HG03045 (cell line): ENCODE measurements at regions not wholly inside any gene's neighbourhood (a gene's known extent, or its start where the extent isn't known, plus 50 kb on each side); places are given as distances from the start of the nearest gene placed in this dataset.
"Not testable (repeated sequence)": the region's sequence is repeated elsewhere in the genome, so short reads cannot be mapped to it uniquely, and the experiment has no call there.

Experiments used
- ATAC-seq: cut with Tn5 transposase; IDR thresholded peaks from one replicate; pipeline ENCODE4 v1.9.1; 2021; ENCODE audit warnings: mild to moderate bottlenecking, moderate library complexity; ENCODE audit not compliant: unreplicated experiment

DNA sequence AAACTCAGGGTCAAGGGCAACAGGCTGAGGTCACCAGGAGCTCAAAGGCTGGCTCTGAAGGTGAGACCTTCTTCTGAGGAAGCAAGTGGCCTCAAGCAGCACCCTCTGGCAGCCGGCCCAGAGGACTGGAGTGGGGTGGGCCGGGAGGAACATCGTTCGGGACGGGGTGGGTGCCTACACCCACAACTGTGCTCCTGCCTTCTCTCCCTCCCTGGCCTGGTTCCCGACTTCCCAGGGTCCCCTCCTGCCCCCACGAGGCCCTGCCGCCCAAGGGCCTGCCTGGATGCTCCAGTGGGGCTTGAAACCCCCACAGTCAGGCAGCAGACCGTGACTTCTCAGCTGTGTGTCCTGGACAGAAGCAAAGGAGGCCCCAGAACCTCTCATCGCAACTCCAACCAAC is 195.7 kb downstream of the IGLL1 start:
- no peak for ATAC-seq

DNA sequence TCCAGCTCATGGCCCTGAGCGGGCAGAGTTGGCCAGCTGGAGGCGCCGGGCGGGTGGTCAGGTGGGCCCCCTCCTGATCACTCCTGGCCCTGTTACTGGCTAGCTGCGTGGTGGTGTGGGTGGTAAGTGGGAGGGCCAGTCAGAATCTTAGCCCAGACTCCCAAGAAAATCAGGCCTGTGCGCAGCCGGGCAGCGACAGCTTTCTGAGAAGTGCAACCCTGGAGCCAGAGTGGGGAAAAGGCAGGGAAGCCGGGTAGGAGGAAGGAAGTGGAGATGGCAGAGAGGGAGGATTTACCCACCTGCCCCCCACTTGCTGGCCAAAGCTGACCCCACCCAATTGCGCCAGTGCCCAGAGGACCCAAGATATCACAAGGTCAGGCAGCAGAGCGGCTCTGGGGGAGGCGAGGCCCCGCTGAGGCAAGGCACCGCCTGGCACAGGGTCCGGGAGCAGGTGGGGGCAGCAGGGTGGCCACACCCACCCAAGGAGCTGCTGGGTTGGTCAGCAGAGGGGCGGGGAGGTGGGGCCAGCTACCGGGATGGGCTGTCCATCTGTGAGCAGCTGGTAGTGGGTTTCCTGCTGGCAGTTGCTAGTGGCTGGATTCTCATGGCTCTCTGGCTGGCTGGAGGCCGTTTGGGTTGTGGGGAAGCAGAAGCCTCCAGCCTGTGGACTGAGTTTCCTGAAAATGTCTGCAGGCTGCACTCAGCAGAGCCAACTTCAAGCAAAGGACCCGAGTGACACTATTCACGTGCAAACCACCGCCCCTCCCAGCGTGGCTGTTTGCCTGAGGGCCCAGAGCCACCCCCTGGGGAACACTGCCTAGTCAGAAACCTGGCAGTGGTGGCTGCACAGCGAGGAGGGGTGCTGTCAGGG is 196.4 kb downstream of the IGLL1 start:
- ATAC-seq: no peak

DNA sequence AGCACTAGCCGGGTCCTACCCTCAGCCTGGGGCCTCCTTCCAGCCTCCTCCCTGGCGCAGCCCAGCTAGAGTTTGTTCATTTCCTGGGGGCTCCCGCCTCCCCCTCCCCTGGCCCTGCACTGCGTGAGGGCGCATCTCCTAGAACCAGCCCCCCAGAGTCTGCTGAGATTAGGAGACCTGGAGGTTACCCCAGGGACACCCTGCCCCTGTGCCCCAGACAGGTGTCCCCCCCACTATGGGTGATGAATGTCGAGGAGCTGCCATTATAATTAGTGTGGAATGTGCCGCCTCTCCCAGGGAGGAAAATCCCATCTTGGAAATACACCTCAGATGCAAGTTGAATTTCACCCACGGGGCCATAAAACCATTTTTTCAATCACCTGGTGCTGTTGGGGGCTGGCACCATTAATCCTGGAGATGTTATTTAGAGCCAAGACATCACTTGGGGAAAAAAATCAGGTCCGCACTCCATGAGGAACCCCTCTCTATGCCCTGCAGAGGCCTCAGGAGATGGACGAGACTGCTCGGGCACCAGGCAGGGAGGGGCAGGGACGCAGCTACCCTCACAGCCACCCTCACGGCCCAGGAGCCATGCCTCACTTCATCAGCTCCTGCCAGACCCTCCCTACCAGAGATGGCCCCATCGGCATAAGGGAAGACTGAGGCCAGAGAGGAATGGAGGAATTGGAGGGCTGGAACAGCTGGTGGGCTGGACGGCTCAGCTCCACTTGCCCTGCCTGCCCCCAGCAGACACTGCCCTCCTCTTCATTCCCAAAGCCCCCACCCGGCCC is 197.5 kb downstream of the IGLL1 start:
- no peak for ATAC-seq

DNA sequence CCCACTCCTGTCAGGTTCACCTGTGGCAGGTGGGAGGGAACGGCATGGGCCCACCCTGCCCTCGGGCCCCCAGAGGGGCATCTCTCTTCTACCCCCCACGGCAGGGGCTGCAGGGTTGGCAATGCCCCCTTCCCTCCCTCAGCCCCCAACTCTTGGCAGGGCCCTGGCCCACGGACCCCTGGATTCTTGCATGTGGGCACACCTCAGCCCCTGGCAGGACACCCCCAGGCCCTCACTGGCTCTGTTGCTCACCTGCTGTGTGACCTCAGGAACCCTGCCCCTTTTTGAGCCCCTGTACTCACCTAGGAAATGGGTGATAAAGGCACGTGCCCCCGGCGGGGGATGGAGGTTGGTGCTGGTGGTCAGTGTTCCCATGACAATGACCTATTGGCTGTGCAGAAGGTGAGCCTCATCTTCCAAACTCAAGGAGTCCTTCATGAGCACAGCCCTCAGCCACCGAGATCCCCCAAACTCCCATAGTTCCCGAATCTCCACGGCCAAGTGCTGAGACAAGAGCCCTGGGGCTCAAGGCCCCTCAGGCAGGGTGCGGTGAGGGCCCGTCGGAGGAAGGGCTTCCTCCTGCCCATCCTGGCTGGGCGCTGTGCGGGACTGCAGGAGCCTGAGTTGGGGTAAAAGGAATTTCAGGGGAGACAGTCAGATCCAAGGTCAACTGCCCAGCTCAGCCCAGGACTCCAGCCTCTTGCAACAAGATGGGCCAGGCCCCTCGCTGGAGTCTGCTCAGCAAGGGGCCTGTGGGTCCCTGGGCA is 198.2 kb downstream of the IGLL1 start:
- no peak for ATAC-seq

DNA sequence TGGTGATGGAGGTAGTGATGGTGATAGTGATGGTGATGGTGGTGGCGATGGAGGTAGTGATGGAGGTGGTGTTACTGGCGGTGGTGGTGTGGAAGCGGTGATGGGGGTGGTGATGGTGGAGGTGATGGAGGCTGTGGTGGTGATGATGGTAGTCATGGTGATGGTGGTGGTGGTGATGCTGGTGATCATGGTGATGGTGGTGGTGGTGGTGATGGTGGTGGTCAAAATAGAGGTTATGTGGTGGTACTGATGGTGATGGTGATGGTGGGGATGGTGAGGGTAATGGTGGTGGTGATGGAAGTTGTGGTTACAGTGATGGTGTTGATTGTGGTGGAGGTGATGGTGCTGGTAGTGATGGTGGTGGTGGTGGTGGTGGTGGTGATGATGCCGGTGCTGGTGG is 199.2 kb downstream of the IGLL1 start:
- ATAC-seq: no peak

DNA sequence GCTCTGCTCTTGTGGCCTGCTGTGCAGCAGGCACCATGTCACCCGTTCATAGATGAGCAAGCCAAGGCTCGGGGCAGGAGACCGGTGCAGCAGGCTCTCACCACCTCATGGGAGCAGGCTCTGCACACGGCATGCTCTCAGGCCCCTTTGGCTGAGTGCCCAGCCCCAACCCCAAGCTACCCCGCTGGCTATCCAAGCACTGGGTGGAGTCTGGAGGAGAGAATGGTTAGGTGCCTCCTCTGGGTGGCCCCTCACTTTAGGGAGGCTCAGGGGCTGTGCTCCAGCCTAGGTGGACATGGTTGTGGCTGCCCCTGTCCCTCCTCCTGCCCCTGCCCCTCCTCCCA is 199.9 kb downstream of the IGLL1 start:
- no peak for ATAC-seq

DNA sequence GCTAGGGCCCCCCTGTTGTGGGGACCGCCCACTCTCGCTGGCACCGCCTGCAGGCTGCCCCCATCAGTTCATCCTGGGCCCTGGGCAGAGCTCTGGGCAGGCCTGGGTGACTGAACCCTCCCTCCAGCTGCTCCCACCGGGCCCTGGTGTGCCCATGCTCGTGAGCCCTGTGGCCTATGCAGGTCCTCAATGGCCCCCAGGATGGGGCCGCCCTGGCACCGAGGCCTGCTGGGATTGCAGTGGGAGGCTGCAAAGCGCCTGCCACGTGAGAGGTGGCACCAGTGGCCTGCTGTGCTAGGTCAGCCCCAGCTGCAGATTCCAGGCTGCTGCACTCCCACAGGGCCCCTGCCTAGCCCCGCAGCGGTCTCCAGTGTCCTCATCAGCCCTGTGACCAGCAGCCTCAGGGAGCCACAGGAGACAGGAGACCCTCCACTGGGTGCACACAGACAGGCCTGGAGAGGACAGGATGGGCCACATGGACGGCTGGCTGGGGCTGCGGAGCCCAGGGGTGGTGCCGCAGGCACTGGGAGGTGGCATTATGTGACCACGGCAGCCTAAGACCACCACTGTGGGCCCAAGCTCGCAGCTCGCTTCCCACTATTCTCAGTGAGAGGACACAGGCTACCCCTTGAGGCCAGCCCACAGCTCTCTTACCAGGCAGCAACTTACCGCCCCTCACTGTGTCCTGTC is 199.4 kb downstream of the BCR start:
- not testable (repeated sequence) for ATAC-seq

DNA sequence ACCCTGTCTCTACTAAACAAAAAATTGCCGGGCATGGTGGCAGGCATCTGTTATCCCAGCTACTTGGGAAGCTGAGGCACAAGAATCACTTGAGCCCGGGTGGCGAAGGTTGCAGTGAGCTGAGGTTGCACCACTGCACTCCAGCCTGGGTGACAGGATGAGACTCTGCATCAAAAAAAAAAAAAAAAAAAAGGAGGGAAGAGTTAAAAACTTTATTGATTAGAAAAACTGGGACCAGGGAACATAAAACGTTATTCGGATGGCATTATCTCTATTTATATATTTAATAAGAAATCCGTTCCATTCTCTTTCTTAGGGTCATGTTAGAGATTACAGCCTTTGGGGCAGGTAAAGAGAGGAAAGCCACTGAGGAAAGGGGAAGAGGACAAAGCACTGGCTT is 197.5 kb downstream of the BCR start:
- ATAC-seq: no peak

DNA sequence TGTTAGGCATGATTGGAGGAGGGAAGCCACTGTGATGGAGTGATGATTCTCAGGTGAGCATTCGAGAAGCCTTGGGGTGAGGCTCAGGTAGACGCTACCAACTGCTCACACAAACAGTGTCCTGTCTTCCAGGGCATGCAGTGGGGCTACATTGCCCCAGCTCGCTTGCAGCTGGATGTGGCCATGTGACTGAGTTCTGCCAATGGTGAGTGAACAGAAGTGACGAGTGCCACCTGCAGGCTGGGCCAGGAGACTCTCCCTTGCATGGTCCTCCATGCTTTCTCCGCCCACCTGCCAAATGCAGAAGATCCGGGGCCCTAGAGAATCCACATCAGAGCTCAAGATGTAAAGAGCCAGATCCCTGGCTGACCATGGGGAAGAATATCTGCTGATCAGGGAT is 195.9 kb downstream of the BCR start:
- ATAC-seq: no peak

DNA sequence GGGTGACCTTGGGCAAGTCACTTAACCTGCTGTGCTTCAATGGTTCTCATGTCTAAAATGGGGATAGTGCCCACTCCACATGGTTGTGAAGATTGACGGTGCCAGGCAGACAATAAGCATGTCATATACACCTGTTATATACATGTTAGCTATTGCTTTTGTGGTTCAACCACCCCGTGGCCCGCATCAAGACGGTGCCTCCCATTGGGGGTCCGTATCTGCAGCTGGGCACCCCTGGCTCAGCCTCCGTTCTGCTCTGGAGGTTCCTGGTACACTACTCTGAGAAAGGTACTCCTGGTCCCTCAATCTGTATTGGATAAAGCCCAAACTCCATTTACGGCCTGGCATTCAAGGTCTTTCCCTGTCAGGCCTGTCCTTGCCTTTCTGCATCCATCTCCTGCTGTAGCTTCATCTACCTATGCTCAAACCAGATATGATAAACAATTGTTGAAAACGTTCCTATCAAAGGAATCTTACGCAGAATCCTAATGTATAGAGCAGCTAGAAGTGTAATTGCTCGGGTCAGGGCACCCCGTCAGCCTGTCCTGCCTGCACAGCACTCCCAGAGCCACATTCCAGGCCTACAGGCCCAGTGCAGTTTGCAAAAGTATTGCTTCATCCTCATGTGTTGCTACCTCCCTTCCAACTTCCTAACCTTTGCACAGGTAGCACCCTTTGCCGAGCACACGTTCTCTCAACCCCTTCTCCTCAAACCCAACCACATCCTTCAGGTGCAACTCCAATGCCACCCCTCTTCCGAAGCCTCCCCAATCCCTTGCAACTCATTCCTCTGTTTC is 194.9 kb downstream of the BCR start:
- no peak for ATAC-seq

DNA sequence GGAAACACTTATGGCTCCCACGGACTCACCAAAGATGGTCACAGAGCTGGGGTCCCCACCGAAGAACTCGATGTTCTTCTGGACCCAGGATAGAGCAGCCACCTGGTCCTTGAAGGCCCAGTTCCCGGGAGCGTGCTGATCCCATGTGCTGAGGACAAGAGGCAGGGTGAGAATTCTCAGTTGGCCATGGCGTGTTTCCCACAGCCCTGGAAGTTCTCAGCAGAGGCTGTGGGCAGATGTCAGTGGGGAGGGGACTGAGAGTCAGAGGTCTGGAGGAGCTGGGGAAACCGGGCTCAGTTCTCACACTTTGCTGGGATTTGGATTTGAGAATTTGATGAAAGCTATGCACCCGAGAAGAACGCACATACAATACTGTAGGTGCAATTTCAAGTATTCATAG is 193.3 kb downstream of the BCR start:
- no peak for ATAC-seq

DNA sequence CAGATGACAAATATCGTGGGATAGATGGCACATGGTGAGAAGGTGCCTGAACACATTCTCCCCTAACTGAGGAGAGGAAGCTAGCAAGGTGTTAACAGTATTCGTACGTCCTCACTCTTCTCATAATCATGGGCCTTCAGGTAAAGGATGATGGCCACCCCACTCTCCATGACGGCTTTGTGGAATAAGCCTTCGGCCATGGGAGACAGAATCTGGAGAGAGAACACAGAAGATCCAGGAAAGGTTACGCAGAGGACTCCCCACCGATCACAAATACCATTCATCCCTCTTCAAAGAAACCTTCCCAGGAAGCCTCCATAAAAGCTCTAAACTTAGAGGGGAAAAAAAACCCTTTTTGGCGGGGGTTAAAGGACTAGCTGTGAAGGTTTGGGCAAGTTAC is 189.9 kb downstream of the BCR start:
- no peak for ATAC-seq

DNA sequence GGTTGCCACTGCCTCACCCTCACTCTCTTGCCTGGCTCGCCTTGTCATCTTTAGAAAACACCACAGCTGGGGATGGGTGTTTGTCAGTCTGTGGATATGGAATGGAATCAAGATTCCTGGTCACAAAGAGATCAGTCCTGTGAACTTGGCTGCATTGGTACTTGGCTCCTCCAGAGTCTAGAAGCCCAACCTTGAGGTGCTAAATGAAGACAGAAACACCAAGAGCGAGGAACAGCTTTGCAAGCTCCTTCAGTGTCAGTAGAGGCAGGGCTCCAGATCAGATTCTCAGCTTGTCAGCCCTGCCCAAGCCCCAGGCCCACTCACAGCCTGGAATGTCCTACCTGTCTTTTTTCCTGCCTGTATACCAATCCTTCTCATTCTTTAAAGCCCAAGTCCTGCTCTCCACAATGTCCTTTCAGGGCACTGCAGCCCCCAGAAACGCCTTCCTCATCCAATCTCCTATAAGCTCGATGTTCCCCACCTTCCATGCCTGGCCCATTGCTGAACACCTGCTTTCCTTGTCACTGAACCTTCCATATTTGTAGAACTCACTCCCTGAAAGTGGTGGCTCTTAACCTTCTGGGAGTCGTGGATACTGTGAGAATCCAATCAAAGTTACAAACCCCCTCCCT is 188.9 kb downstream of the BCR start:
- ATAC-seq: no peak
